Parathyroid adenoma (tissue), 2 donors: ENCODE measurements at regions not wholly inside any gene's neighbourhood (a gene's known extent, or its start where the extent isn't known, plus 50 kb on each side); places are given as distances from the start of the nearest gene placed in this dataset.

Experiments
- H2AFZ ChIP-seq: fragments of 300-600 bp; sonication (generic); one replicate; pipeline ENCODE4 v1.7.0; 2017; ENCODE audit warnings: antibody characterized with exemption, mild to moderate bottlenecking
- H3K27ac ChIP-seq: fragments of 300-600 bp; sonication (generic); one replicate; pipeline ENCODE4 v1.7.0; 2017
- H3K27me3 ChIP-seq: fragments of 300-600 bp; sonication (generic); one replicate; pipeline ENCODE4 v1.7.0; 2017; ENCODE audit warnings: low read length; ENCODE audit not compliant: control insufficient read depth, insufficient read depth
- H3K36me3 ChIP-seq: fragments of 300-600 bp; sonication (generic); one replicate; pipeline ENCODE4 v1.7.0; 2017; ENCODE audit warnings: low read length; ENCODE audit not compliant: control insufficient read depth, insufficient read depth
- H3K4me1 ChIP-seq: fragments of 300-600 bp; sonication (generic); one replicate; pipeline ENCODE4 v1.7.0; 2017; ENCODE audit warnings: control low read depth
- H3K4me2 ChIP-seq: fragments of 300-600 bp; sonication (generic); one replicate; pipeline ENCODE4 v1.7.0; 2017; ENCODE audit warnings: low read length
- H3K4me3 ChIP-seq: fragments of 300-600 bp; sonication (generic); one replicate; pipeline ENCODE4 v1.7.0; 2017; ENCODE audit warnings: low read depth, low read length
- H3K79me2 ChIP-seq: fragments of 300-600 bp; sonication (generic); one replicate; pipeline ENCODE4 v1.7.0; 2017; ENCODE audit warnings: control low read depth
- H3K9ac ChIP-seq: fragments of 300-600 bp; sonication (generic); one replicate; pipeline ENCODE4 v1.7.0; 2017; ENCODE audit warnings: mild to moderate bottlenecking
- H3K9me3 ChIP-seq: fragments of 300-600 bp; sonication (generic); one replicate; pipeline ENCODE4 v1.7.0; 2017; ENCODE audit warnings: low read length; ENCODE audit not compliant: control insufficient read depth
- TF ChIP-seq, protein P1 (sequence below): fragments of 300-600 bp; sonication (generic); IDR thresholded peaks from one replicate; pipeline ENCODE4 v1.7.0; 2017; ENCODE audit warnings: antibody characterized with exemption, mild to moderate bottlenecking
- donor health status: primary hyperparathyroidism.

DNA sequence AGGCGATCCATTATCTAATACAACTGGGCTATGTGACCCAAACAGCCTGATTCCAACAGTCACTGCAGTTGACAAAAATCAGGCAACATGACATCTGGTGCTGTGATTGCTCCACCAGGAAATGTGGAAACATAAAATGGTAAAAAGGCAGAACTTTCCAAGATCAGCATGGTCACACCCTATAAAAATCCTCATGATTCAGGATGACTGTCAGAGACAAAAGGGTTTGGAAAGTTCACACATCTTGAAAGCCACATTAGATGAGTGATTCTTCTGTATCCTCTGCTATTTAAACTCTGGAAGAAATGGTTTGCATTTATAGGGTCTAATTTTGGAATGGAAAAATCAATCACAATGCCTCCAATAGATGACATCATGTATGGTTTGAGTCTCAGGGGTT, 662.6 kb upstream of the IGFBP3 start:
- Histone ChIP-seq H3K4me2 (no peak overlapping the region), H3K36me3 (no peaks in the 10 kb centered on the region), H3K27me3 (no peaks in the 10 kb centered on the region), H3K4me3 (no peak overlapping the region), H3K79me2 (no peaks in the 10 kb centered on the region), H3K4me1 (no peaks in the 10 kb centered on the region), H3K9ac (no peak overlapping the region), H3K27ac (no peak overlapping the region), H3K9me3 (no peaks in the 10 kb centered on the region), H2AFZ (no peak overlapping the region)
- TF ChIP-seq, protein P1, sequence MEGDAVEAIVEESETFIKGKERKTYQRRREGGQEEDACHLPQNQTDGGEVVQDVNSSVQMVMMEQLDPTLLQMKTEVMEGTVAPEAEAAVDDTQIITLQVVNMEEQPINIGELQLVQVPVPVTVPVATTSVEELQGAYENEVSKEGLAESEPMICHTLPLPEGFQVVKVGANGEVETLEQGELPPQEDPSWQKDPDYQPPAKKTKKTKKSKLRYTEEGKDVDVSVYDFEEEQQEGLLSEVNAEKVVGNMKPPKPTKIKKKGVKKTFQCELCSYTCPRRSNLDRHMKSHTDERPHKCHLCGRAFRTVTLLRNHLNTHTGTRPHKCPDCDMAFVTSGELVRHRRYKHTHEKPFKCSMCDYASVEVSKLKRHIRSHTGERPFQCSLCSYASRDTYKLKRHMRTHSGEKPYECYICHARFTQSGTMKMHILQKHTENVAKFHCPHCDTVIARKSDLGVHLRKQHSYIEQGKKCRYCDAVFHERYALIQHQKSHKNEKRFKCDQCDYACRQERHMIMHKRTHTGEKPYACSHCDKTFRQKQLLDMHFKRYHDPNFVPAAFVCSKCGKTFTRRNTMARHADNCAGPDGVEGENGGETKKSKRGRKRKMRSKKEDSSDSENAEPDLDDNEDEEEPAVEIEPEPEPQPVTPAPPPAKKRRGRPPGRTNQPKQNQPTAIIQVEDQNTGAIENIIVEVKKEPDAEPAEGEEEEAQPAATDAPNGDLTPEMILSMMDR, result no peak

DNA sequence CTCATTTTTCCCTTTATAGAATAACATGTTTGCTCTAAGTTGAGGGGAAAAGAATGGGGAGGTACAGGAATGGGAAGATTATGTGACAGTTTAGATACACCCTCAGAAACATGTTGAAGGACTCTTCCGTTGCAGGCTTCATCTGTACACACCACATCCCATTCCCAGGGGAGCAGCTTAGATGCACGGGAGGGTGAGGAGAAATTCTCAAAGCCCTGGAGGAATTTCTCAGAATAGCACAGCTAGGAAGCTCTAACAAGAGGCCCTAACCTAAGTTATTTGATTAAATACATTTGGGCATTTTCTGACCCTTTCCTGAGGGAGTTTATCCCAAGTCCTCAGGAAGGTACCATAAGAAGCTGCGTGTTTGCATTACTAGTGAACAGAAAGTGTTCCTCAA, 660.2 kb upstream of the IGFBP3 start:
- H3K27me3 ChIP-seq, result no peaks in the 10 kb centered on the region
- H3K9ac ChIP-seq, result no peak overlapping the region
- H3K9me3 ChIP-seq, result no peaks in the 10 kb centered on the region
- no peaks in the 10 kb centered on the region for H3K79me2 ChIP-seq
- no peaks in the 10 kb centered on the region for H3K36me3 ChIP-seq
- H3K4me1 ChIP-seq, result no peaks in the 10 kb centered on the region
- H3K27ac ChIP-seq, result no peak overlapping the region
- H2AFZ ChIP-seq, result no peak overlapping the region
- no peak overlapping the region for H3K4me2 ChIP-seq
- H3K4me3 ChIP-seq, result no peak overlapping the region
- TF ChIP-seq, protein P1, result no peak

DNA sequence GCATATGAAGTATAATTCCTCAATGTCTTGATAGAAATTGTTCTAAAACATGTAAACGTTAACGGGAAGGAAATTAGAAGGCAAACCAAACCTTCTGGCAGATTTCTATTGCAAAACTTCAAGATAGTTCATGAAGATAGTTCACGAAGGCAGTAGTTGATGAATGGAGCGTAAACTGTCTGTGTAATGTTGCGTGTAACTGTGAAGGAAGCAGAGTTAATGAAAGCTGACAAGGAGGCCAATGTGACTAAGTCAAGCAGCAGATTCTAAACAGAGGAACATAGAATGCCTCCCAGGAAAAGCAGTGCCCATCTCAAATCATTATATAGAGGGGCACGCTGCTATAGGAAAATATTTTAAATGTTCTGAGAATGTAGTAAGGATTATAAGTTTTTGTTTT, 659.7 kb upstream of the IGFBP3 start:
- H3K27me3 ChIP-seq, result no peaks in the 10 kb centered on the region
- TF ChIP-seq, protein P1, result no peak

DNA sequence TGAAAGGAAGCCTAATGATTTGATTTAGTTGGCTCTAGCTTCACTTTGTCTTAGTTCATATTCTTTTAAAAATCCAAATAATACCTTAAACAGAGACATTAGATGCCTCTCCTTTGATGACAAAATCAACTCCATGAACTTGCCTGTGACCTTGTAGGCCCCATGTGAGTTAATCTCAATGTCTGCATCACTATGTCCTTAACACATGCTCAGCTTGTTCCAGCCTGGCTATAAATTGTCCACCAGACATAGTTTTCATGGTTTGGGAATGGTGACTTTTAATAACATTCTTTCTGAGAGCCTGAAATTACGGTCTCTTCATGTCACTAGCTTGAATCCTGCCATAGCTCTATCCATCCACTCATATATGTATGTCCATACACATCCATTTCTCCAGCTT, 656.3 kb upstream of the IGFBP3 start:
- Histone ChIP-seq H3K4me3 (no peak overlapping the region), H3K4me1 (no peaks in the 10 kb centered on the region), H3K4me2 (no peak overlapping the region), H3K9me3 (no peaks in the 10 kb centered on the region), H3K27ac (no peak overlapping the region), H3K27me3 (no peaks in the 10 kb centered on the region), H3K79me2 (no peaks in the 10 kb centered on the region), H3K9ac (no peak overlapping the region), H3K36me3 (no peaks in the 10 kb centered on the region), H2AFZ (no peak overlapping the region)
- TF ChIP-seq, protein P1, result no peak

More for the DNA sequence above, 659.7 kb upstream of the IGFBP3 start:
- no peak overlapping the region for H3K9ac ChIP-seq
- no peaks in the 10 kb centered on the region for H3K79me2 ChIP-seq
- no peaks in the 10 kb centered on the region for H3K4me1 ChIP-seq
- no peak overlapping the region for H2AFZ ChIP-seq
- H3K27ac ChIP-seq, result no peak overlapping the region
- H3K36me3 ChIP-seq, result no peaks in the 10 kb centered on the region
- H3K9me3 ChIP-seq, result no peaks in the 10 kb centered on the region
- no peak overlapping the region for H3K4me2 ChIP-seq
- no peak overlapping the region for H3K4me3 ChIP-seq

DNA sequence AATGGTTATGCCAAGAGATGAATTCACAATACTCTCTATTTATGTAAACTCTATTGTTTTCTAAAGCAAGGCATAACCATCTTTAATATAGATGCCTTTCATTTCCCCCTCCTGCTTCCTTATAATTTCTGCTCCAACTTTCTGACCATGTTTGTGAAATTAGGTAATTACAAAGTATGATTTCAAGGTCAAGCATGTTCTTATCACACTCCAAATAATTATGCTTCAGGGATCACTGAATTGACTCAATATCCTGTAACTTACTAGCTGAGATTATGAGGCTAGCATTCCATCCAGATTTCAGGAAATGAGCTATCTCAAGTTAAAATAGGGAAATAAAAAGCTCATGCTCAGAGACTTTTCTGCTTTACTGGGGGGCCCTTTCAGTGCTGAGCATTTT, 655.9 kb upstream of the IGFBP3 start:
- no peaks in the 10 kb centered on the region for H3K27me3 ChIP-seq
- no peaks in the 10 kb centered on the region for H3K9me3 ChIP-seq
- TF ChIP-seq, protein P1, result no peak
- H3K79me2 ChIP-seq, result no peaks in the 10 kb centered on the region
- no peak overlapping the region for H2AFZ ChIP-seq
- no peak overlapping the region for H3K9ac ChIP-seq
- no peak overlapping the region for H3K4me3 ChIP-seq
- no peaks in the 10 kb centered on the region for H3K36me3 ChIP-seq
- H3K4me1 ChIP-seq, result no peaks in the 10 kb centered on the region
- H3K27ac ChIP-seq, result no peak overlapping the region
- no peak overlapping the region for H3K4me2 ChIP-seq
